ENCODE measurements at regions not wholly inside any gene's neighbourhood (a gene's known extent, or its start where the extent isn't known, plus 50 kb on each side); places are given as distances from the start of the nearest gene placed in this dataset.

DNA sequence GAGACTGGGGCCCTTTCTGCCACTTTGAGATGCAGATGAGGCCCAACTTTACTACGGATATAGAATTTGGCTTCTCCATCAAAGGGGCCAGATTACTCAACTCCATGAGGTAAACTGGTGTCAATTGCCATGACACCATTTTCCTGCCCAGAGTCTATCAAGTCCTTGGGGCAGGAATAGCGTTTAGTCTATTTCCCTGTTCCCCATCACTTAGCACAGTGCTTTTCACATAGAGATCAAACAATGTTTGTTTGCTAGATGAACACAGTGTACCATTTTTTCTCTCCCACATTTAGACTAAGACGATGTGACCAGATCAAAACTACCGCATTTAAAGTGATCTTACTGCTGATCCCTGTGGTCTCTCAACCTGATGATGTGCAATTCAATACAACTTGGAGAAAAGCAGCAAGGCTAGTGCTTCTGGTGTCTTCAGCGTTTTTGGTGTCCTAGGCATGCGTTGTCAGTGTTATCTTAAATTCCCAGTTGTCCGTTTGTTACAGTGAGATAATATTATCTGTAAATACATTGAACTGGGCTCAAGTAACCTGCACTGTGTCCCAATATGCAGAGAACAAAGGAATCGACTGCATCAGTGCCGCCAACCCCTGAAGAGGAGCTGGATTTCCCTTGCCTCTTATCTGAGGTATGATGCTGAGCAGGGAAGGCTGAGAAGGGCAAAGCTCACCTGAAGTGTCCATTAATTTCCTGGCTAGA, 446.2 kb downstream of the PLK2 start:
- Histone ChIP-seq H3K9me3 (no peaks in the 10 kb centered on the region), H3K27me3 (replicated peaks; ENCODE audit: insufficient read depth) (no peaks in the 10 kb centered on the region)
- WGBS: 89% methylated on average over 9 of the region's 9 CpGs

GRCh38 chr5:58012801-58013315, 447.0 kb downstream of the PLK2 start:
- Histone ChIP-seq H3K27ac (no peak overlapping the region), H3K9me3 (no peaks in the 10 kb centered on the region), H3K27me3 (replicated peaks; ENCODE audit: insufficient read depth) (no peaks in the 10 kb centered on the region), H3K36me3 (no peaks in the 10 kb centered on the region), H3K4me1 (replicated peaks) (no peaks in the 10 kb centered on the region), H3K4me3 (no peak overlapping the region)
- no peak for DNase-seq (ENCODE audit: low spot score)
- intact Hi-C loops (cut with DNase I): no loop called here
- TF ChIP-seq POLR2AphosphoS5 (IDR thresholded peaks at IDR 0.05) (no peak), POLR2A (IDR thresholded peaks at IDR 0.05) (no peak)
- TF ChIP-seq, protein P1, sequence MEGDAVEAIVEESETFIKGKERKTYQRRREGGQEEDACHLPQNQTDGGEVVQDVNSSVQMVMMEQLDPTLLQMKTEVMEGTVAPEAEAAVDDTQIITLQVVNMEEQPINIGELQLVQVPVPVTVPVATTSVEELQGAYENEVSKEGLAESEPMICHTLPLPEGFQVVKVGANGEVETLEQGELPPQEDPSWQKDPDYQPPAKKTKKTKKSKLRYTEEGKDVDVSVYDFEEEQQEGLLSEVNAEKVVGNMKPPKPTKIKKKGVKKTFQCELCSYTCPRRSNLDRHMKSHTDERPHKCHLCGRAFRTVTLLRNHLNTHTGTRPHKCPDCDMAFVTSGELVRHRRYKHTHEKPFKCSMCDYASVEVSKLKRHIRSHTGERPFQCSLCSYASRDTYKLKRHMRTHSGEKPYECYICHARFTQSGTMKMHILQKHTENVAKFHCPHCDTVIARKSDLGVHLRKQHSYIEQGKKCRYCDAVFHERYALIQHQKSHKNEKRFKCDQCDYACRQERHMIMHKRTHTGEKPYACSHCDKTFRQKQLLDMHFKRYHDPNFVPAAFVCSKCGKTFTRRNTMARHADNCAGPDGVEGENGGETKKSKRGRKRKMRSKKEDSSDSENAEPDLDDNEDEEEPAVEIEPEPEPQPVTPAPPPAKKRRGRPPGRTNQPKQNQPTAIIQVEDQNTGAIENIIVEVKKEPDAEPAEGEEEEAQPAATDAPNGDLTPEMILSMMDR (IDR thresholded peaks at IDR 0.05): no peak
- 82% methylated on average over 3 of the region's 3 CpGs for WGBS

More for the DNA sequence above, 446.2 kb downstream of the PLK2 start:
- no peaks in the 10 kb centered on the region for H3K4me1 ChIP-seq (replicated peaks)
- no peak overlapping the region for H3K4me3 ChIP-seq
- H3K36me3 ChIP-seq: no peaks in the 10 kb centered on the region
- intact Hi-C loops (cut with DNase I): no loop called here
- no peak for DNase-seq (ENCODE audit: low spot score)
- TF ChIP-seq POLR2AphosphoS5 (IDR thresholded peaks at IDR 0.05) (no peak), POLR2A (IDR thresholded peaks at IDR 0.05) (no peak)
- TF ChIP-seq, protein P1 (IDR thresholded peaks at IDR 0.05): no peak
- no peak overlapping the region for H3K27ac ChIP-seq

- intact Hi-C loops (cut with DNase I): no loop called here
- no peaks in the 10 kb centered on the region for H3K36me3 ChIP-seq
- no peak for DNase-seq (ENCODE audit: low spot score)
- WGBS: 38% methylated on average over 1 of the region's 1 CpG
- TF ChIP-seq POLR2A (IDR thresholded peaks at IDR 0.05) (no peak), POLR2AphosphoS5 (IDR thresholded peaks at IDR 0.05) (no peak)
- TF ChIP-seq, protein P1 (IDR thresholded peaks at IDR 0.05): no peak
- no peaks in the 10 kb centered on the region for H3K9me3 ChIP-seq
- H3K4me3 ChIP-seq: no peak overlapping the region
- H3K4me1 ChIP-seq (replicated peaks): no peaks in the 10 kb centered on the region
- H3K27me3 ChIP-seq (replicated peaks; ENCODE audit: insufficient read depth): no peaks in the 10 kb centered on the region
- H3K27ac ChIP-seq: no peak overlapping the region
Observed at GRCh38 chr5:58012102-58012501, 447.8 kb downstream of the PLK2 start.

DNA sequence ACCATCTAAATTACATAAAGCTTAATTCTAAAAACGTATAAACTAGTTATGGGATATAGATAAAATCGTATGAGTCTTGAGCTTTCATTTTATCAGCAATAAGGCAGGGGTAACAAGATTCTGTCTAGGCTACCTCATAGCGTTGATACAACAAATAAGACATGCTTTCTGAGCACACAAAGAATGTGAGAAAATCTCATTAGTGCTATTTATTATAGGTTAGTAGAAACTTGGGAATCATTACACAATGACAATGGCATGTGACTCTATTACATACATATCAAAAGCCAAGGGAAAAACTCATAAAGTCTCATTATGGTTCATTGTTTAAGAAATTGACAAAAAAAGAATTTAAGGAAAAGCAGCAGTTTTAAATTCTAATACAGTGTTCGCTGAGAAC, 448.6 kb downstream of the PLK2 start:
- 76% methylated on average over 4 of the region's 4 CpGs for WGBS
- H3K27ac ChIP-seq: no peak overlapping the region
- no peak for DNase-seq (ENCODE audit: low spot score)
- TF ChIP-seq POLR2A (IDR thresholded peaks at IDR 0.05) (no peak), POLR2AphosphoS5 (IDR thresholded peaks at IDR 0.05) (no peak)
- TF ChIP-seq, protein P1 (IDR thresholded peaks at IDR 0.05): no peak
- intact Hi-C loops (cut with DNase I): no loop called here
- no peak overlapping the region for H3K4me3 ChIP-seq
- no peaks in the 10 kb centered on the region for H3K4me1 ChIP-seq (replicated peaks)
- no peaks in the 10 kb centered on the region for H3K9me3 ChIP-seq
- no peaks in the 10 kb centered on the region for H3K27me3 ChIP-seq (replicated peaks; ENCODE audit: insufficient read depth)
- H3K36me3 ChIP-seq: no peaks in the 10 kb centered on the region

GRCh38 chr5:58009754-58010153, 450.1 kb downstream of the PLK2 start:
- WGBS: 88% methylated on average over 2 of the region's 2 CpGs
- Histone ChIP-seq H3K9me3 (no peaks in the 10 kb centered on the region), H3K4me1 (replicated peaks) (no peaks in the 10 kb centered on the region), H3K27ac (no peak overlapping the region), H3K4me3 (no peak overlapping the region), H3K27me3 (replicated peaks; ENCODE audit: insufficient read depth) (no peaks in the 10 kb centered on the region), H3K36me3 (no peaks in the 10 kb centered on the region)
- intact Hi-C loops (cut with DNase I): no loop called here
- DNase-seq (ENCODE audit: low spot score): no peak
- TF ChIP-seq POLR2A (IDR thresholded peaks at IDR 0.05) (no peak), POLR2AphosphoS5 (IDR thresholded peaks at IDR 0.05) (no peak)
- TF ChIP-seq, protein P1 (IDR thresholded peaks at IDR 0.05): no peak
